ENCODE measurements at regions not wholly inside any gene's neighbourhood (a gene's known extent, or its start where the extent isn't known, plus 50 kb on each side); places are given as distances from the start of the nearest gene placed in this dataset.

GRCh38 chr2:12795851-12796250 lies 79.1 kb downstream of the TRIB2 start:
- no peak for DNase-seq

- DNase-seq: no peak
Observed at GRCh38 chr2:12796657-12797056, 79.9 kb downstream of the TRIB2 start.

GRCh38 chr2:12797815-12798214 lies 81.1 kb downstream of the TRIB2 start:
- no peak for DNase-seq

DNA sequence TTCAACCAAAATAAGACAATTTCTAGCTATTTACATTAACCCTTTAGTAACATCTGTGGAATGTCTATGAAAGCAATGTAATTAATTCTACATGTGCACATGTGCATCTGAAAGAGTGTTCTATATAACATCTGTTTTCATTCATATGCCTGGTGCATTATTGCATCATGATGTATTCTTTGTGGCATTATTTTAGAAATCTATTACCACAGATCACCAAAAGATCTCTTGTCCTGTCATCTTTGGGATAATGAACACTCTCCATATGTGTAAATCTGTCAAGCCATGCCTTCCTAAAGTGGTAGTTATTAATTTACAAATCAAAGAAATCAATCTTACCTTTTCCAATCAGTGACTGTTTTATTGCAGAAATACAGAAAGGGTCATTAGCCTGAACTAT lies 86.9 kb downstream of the TRIB2 start:
- no peak for DNase-seq

- no peak for DNase-seq
Observed at GRCh38 chr2:12804091-12804856, 87.5 kb downstream of the TRIB2 start.

- DNase-seq: no peak
Observed at GRCh38 chr2:12805033-12805432, 88.3 kb downstream of the TRIB2 start.

DNA sequence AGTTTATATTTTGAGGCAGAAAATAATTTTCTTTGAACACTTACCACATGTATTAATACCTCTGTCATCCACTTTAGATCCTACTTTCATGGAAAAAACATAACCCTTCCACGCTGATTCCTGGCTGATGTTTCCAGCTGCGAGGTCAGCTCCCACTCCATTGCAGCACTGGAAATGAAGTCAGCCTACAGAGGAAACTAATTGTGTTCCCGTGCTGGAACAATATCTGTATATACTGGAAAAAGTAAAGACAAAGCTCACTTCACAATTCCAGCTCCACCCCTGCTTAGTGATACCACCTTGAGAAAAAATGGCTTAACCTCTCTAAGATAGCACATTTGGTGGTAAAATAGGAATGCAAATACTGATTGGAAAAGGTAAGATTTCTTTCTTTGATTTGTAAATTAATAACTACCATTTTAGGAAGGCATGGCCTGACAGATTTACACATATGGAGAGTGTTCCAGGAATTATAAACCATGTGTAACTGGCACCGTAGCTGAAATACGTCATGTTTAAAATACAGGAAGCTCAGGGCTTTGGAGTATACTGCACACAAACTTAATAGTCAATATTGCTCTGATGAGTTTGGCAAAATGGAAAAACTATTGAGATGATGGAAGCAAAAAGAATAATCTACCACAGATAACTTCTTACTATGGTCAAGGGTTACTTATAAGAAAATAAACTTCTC lies 90.0 kb downstream of the TRIB2 start:
- no peak for DNase-seq

- no peak for DNase-seq
Observed at GRCh38 chr2:12807907-12808810, 91.4 kb downstream of the TRIB2 start.

DNA sequence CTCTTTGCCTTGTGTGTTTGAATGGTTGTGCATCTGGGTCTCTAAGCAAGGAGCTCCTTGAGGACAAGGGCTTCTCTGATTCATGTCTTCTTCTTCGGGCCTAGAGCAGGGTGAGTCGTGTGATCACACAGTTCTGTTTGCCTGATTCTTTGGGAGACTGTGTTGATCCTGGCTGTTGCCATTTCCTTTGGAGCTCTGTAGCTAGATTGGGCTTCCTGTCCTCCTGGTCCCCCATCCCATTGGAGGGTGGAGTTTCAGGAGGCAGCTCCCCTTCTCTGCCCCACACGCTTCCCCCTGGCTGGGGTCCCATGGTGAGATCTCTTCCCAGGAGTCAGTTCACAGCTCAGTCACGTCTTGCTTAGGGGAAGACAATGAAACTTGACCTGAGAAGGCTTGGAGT lies 92.8 kb downstream of the TRIB2 start:
- no peak for DNase-seq

GRCh38 chr2:12811916-12812315 lies 95.2 kb downstream of the TRIB2 start:
- DNase-seq: no peak

- DNase-seq: no peak
Observed at GRCh38 chr2:12813166-12813565, 96.4 kb downstream of the TRIB2 start.

DNA sequence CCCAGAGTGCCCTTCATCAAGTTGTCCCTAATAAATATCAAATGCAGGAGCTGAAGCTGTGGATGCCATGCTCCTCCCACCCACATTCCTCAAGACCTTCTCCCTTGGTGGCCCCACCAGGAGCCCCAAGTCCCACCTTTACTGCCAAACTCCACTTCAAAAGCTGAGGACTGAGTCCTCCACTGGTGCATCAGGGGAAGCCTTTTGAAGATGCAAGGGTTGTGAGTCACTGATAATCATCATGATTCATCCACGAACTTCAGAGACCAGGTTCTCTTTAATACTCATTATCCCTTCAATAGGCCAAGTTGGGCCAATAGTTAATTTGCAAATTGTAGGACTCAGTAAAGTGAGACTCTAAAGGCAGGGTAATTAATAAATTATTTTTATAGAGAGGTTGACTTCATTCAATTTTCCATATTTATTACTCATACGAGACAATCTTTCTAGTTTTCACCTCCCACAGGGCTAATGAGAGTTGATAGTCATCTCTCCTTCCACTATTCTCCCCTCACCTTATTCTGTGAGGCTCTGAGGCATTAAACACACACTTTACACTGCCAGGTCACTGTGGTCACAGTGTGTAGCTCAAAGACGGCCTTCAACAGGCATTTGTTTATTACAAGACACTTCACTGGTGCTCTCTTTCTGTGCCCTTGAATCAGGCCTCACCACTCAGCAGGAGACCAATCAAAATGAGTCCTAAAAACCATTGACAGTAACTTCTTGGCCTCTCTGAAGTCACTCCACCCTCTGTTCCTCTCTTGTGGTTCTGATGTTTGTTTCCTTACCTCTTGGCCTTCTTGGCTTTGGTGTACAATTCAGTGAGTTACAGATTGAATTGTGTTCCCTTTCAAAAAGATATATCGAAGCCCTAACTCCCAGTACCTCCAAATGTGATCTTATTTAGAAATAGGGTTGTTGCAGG lies 99.9 kb downstream of the TRIB2 start:
- DNase-seq: no peak

DNA sequence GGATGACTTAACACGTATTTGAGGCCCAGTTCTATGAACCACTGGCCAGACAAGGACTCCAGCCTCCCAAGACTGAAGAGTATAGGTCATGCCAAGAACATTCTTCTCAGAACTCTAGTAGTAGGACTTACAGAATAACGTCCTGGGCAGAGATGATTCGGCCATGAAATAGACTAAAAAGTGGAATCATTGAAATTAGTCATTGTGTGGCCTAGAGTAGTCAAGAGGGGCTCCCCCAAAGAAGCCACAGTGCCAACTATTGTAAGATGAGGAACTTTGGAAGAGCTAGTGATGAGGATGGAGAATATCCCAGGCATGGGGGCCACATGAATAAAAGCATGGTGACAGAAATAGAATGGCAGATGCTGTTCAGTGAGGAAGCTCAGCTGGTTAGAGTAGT lies 101.1 kb downstream of the TRIB2 start:
- DNase-seq: no peak

DNA sequence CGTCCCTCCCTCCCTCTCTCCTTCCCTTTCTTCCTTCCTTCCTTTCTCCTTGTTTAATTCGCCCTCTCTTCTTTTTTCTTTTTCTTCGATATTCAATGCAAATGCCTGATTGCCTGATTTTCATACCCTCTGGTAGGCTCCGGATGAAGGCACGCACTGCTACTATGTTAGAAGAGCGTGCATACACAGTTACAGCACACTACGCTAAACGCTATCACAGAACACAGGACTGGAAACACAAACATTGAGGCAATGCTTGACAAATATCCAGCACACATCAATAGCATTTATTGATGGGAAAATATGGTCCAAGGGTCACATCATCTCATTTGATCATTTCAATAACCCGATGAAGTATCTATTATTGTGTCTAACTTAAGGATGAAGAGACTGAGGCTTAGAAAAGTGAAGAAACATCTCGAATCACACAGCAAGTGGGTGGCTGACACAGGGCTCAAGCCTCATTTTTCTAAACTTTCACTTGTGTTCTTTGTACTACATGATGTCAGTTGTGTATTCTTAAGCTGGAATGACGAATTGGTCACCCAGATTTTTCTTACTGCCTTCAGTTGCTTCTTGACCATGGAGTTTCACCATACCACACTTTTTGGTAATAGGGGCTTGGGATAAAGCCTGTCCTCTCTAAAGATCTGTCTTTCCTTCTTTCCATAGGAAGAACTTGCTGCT lies 101.8 kb downstream of the TRIB2 start:
- DNase-seq: no peak

DNA sequence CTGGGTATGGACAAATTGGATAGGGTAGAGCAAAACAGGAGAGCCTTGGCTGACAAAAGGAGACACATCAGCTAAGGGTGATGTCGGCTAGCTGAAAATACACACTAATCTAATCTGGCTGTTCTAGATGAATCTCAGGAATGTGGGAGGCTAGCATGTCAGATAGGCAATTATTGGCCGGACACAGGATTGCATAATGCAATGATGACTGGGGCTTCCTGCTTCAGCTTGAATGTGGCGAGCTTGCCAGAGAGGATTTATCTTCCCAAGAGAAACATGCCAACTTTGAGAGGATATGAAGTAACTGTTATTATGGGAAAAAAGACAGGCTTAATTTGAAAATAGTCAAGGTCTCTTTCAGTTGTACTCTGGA lies 102.4 kb downstream of the TRIB2 start:
- no peak for DNase-seq

- no peak for DNase-seq
Observed at GRCh38 chr2:12819721-12820120, 103.0 kb downstream of the TRIB2 start.

DNA sequence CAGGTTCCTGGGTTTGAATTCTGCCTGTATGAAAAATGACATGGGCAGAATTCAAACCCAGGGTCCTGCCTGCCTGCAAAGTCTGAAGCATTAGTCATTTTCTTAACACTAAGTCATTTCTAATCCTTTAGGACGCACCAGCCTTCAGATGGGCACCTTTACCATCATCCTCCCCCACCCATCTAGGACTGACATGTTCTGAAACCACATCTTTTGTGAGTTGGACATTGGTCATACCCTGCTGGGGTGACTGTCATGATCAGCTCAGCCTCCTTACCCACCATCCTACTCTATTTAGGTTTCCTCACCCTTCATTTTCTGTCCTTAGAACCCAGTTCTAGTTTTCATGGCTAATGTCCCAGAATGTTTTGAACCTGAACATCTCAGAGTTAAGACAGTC lies 104.9 kb downstream of the TRIB2 start:
- DNase-seq: no peak

GRCh38 chr2:12824351-12824777 lies 107.6 kb downstream of the TRIB2 start:
- DNase-seq: no peak

DNA sequence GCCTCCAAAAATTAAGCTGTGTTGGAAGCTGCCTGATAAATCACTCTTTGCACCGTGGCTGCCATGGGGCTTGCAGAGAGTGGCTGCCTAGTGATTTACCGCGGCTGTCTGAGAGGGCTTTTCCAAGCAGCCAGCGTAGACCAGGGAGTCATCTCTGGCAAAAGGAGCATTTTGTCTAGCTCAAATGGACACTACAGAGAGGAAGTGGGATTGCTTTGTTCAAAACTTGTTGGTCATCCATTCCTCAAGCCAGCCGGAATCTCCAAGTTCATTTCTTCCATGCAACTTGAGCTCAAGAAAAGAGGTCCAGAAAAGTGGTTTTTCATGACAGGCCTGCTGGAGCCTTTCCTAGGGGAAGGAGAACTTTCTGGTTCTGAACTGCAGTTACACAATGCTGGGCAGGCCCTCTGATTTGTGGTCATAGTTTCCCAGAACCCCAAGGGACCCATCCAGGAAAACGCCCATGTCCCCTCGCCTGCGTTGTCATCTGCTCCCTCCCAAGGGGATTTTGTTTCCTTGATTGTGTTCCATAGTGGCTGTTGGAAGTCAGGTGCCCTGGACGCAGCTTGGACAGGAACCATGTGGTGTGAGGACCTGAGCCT lies 108.1 kb downstream of the TRIB2 start:
- no peak for DNase-seq

- DNase-seq: no peak
Observed at GRCh38 chr2:12826781-12827180, 110.0 kb downstream of the TRIB2 start.

- DNase-seq: no peak
Observed at GRCh38 chr2:12827721-12828120, 111.0 kb downstream of the TRIB2 start.
